IMR-90 (cell line): ENCODE measurements at regions not wholly inside any gene's neighbourhood (a gene's known extent, or its start where the extent isn't known, plus 50 kb on each side); places are given as distances from the start of the nearest gene placed in this dataset.

ENCODE experiments used
- ATAC-seq: fragments of 200-7000 bp; cut with Tn5 transposase; 2 replicates; pipeline ENCODE4 v1.9.1; 2020; ENCODE audit warnings: low read depth, mild to moderate bottlenecking, moderate library complexity
- BruUV-seq: library from RNA; stranded (reverse); fragments of 400-500 nt; replicated peaks from 2 replicates; lab custom pipeline; 2021; lab: Mats Ljungman, UMichigan
- CTCF ChIA-PET: fragments of 300-600 bp; formaldehyde crosslinking; extraction: SDS; loops from one replicate; lab custom pipeline; 2021; ENCODE audit warnings: antibody characterized with exemption; lab: Yijun Ruan, JAX
- POLR2A ChIA-PET: fragments of 300-600 bp; sonication (Branson Sonifier 250); formaldehyde crosslinking; loops from one replicate; lab custom pipeline; 2022; ENCODE audit warnings: antibody characterized with exemption; ENCODE audit not compliant: unreplicated experiment; lab: Charles Lee
- DNase-seq: peaks from one replicate; pipeline ENCODE4 v3.0.0; 2013
- H2AFZ ChIP-seq: replicated peaks from 2 replicates; pipeline ENCODE3; 2013; ENCODE audit warnings: low read length, mild to moderate bottlenecking; ENCODE audit not compliant: poor library complexity
- H2AK5ac ChIP-seq: 2 replicates; pipeline ENCODE4 v1.6.1; 2013; ENCODE audit warnings: low read depth, low read length, inconsistent platforms
- H2AK9ac ChIP-seq: replicated peaks from 2 replicates; pipeline ENCODE3; 2013; ENCODE audit warnings: mild to moderate bottlenecking, low read depth, low read length, moderate library complexity; ENCODE audit not compliant: poor library complexity
- H2BK120ac ChIP-seq: 2 replicates; pipeline ENCODE4 v1.6.1; 2013; ENCODE audit warnings: low read depth, low read length, inconsistent platforms
- H2BK15ac ChIP-seq: 3 replicates; pipeline ENCODE4 v1.6.1; 2013; ENCODE audit warnings: low read depth, low read length, inconsistent platforms
- H2BK20ac ChIP-seq: 2 replicates; pipeline ENCODE4 v1.6.1; 2013; ENCODE audit warnings: low read depth, mild to moderate bottlenecking, inconsistent platforms, low read length, moderate library complexity
- H2BK5ac ChIP-seq: 2 replicates; pipeline ENCODE4 v1.6.1; 2013; ENCODE audit warnings: mild to moderate bottlenecking, low read depth, low read length, inconsistent platforms; ENCODE audit not compliant: poor library complexity, severe bottlenecking
- H3K14ac ChIP-seq: replicated peaks from 2 replicates; pipeline ENCODE4 v1.6.1; 2013; ENCODE audit warnings: low read depth, low read length, inconsistent platforms
- H3K18ac ChIP-seq: 2 replicates; pipeline ENCODE4 v1.6.1; 2013; ENCODE audit warnings: low read depth, low read length, control low read depth
- H3K23ac ChIP-seq: 2 replicates; pipeline ENCODE4 v1.6.1; 2013; ENCODE audit warnings: low read depth, low read length, inconsistent platforms
- H3K27ac ChIP-seq: 2 replicates; pipeline ENCODE4 v1.5.1; 2013; ENCODE audit warnings: mild to moderate bottlenecking, control low read depth, low read length; ENCODE audit not compliant: insufficient read depth
- H3K27me3 ChIP-seq: 2 replicates; pipeline ENCODE4 v1.6.1; 2013; ENCODE audit warnings: low read length; ENCODE audit not compliant: control insufficient read depth, insufficient read depth
- H3K36me3 ChIP-seq: 2 replicates; pipeline ENCODE4 v1.6.1; 2013; ENCODE audit warnings: low read length, mixed read lengths; ENCODE audit not compliant: control insufficient read depth, insufficient read depth
- H3K4ac ChIP-seq: 2 replicates; pipeline ENCODE4 v1.6.1; 2013; ENCODE audit warnings: low read depth, low read length, inconsistent platforms
- H3K4me1 ChIP-seq: 2 replicates; pipeline ENCODE4 v1.6.1; 2013; ENCODE audit warnings: low read length, mixed read lengths; ENCODE audit not compliant: control insufficient read depth, insufficient read depth
- H3K4me2 ChIP-seq: 2 replicates; pipeline ENCODE4 v1.6.1; 2013; ENCODE audit warnings: low read depth, mild to moderate bottlenecking, control low read depth, low read length, moderate library complexity
- H3K4me3 ChIP-seq: 2 replicates; pipeline ENCODE4 v1.5.1; 2013; ENCODE audit warnings: low read depth, mild to moderate bottlenecking, control low read depth, low read length, moderate library complexity; ENCODE audit not compliant: insufficient read depth
- H3K56ac ChIP-seq: 2 replicates; pipeline ENCODE4 v1.6.1; 2013; ENCODE audit warnings: low read length, inconsistent platforms; ENCODE audit not compliant: insufficient read depth; ENCODE audit errors: extremely low read depth
- H3K79me1 ChIP-seq, 2 experiments: 2 replicates each; pipeline ENCODE4 v1.6.1; 2013; ENCODE audit warnings: low read length in 2 of 2, inconsistent platforms in 1 of 2, low read depth in 1 of 2
- H3K9ac ChIP-seq: 2 replicates; pipeline ENCODE4 v1.6.1; 2013; ENCODE audit warnings: low read depth, low read length, control low read depth
- H3K9me1 ChIP-seq: 2 replicates; pipeline ENCODE4 v1.6.1; 2013; ENCODE audit warnings: low read length, inconsistent platforms; ENCODE audit not compliant: insufficient read depth
- H3K9me3 ChIP-seq: 2 replicates; pipeline ENCODE4 v1.6.1; 2013; ENCODE audit warnings: low read length; ENCODE audit not compliant: control insufficient read depth, insufficient read depth
- H4K20me1 ChIP-seq: 2 replicates; pipeline ENCODE4 v1.6.1; 2013; ENCODE audit warnings: low read length, inconsistent platforms; ENCODE audit not compliant: insufficient read depth
- H4K5ac ChIP-seq: 2 replicates; pipeline ENCODE4 v1.6.1; 2013; ENCODE audit warnings: mild to moderate bottlenecking, low read depth, low read length, control low read depth
- H4K8ac ChIP-seq, 2 experiments: 2 replicates each; pipeline ENCODE4 v1.6.1; 2013; ENCODE audit warnings: low read depth in 2 of 2, low read length in 2 of 2, control low read depth in 1 of 2, inconsistent platforms in 1 of 2
- H4K91ac ChIP-seq: 2 replicates; pipeline ENCODE4 v1.6.1; 2013; ENCODE audit warnings: low read depth, low read length, inconsistent platforms; ENCODE audit not compliant: insufficient read depth
- CEBPB ChIP-seq: IDR thresholded peaks from 2 replicates; pipeline ENCODE4 v1.6.1; 2012; ENCODE audit warnings: low read depth, low read length, improper control_type of control experiment
- FOS ChIP-seq: fragments of 150-350 bp; IDR thresholded peaks from 2 replicates; pipeline ENCODE4 v1.6.1; 2016; ENCODE audit warnings: low read depth, low read length
- MAFK ChIP-seq: IDR thresholded peaks from 2 replicates; pipeline ENCODE4 v1.6.1; 2012; ENCODE audit warnings: low read depth, low read length, improper control_type of control experiment
- MAZ ChIP-seq: IDR thresholded peaks from 2 replicates; pipeline ENCODE4 v1.6.1; 2012; ENCODE audit warnings: low read depth, mild to moderate bottlenecking, low read length, improper control_type of control experiment, moderate library complexity, borderline replicate concordance
- MXI1 ChIP-seq: IDR thresholded peaks from 2 replicates; pipeline ENCODE4 v1.6.1; 2012; ENCODE audit warnings: low read depth, mild to moderate bottlenecking, low read length, moderate library complexity, borderline replicate concordance
- POLR2A ChIP-seq: IDR thresholded peaks from 2 replicates; pipeline ENCODE4 v1.6.1; 2012; ENCODE audit warnings: mild to moderate bottlenecking, low read depth, low read length
- RCOR1 ChIP-seq: IDR thresholded peaks from 2 replicates; pipeline ENCODE4 v1.6.1; 2012; ENCODE audit warnings: mild to moderate bottlenecking, low read length, improper control_type of control experiment; ENCODE audit not compliant: insufficient replicate concordance
- WGBS, 2 experiments: methylation state at CpG; one replicate each; pipeline versions ENCODE4 v1.1.5 to v1.1.7; 2013; ENCODE audit warnings: missing lambda C conversion rate in 2 of 2; ENCODE audit not compliant: insufficient read length in 1 of 2; ENCODE audit errors: extremely low coverage in 2 of 2; 5-methylcytosine and 5-hydroxymethylcytosine counted together
- dilution Hi-C: fragments of 300-500 bp; cut with HindIII; formaldehyde crosslinking; loops from one replicate; pipeline ENCODE4 v1.14.3; 2018; ENCODE audit warnings: low sequenced_read_pairs; ENCODE audit not compliant: unreplicated experiment
- in situ Hi-C: fragments of 300-500 bp; cut with MboI; formaldehyde crosslinking; loops from 3 replicates; pipeline ENCODE4 v1.14.3; 2019; ENCODE audit warnings: low sequenced_read_pairs, inconsistent platforms, mixed read lengths
- intact Hi-C: fragments of 100-400 bp; cut with micrococcal nuclease; formaldehyde crosslinking; loops from 2 replicates; pipeline ENCODE4 v1.10.0; 2022
- TF ChIP-seq, protein P1 (sequence below): fragments of 150-350 bp; IDR thresholded peaks from 2 replicates; pipeline ENCODE4 v1.6.1; 2017; ENCODE audit warnings: mild to moderate bottlenecking, antibody characterized with exemption, low read length, low read depth
- TF ChIP-seq, protein P2 (sequence below): conservative IDR thresholded peaks from 2 replicates; pipeline ENCODE4 v1.5.1; 2012; ENCODE audit warnings: mild to moderate bottlenecking, low read depth, low read length, improper control_type of control experiment

DNA sequence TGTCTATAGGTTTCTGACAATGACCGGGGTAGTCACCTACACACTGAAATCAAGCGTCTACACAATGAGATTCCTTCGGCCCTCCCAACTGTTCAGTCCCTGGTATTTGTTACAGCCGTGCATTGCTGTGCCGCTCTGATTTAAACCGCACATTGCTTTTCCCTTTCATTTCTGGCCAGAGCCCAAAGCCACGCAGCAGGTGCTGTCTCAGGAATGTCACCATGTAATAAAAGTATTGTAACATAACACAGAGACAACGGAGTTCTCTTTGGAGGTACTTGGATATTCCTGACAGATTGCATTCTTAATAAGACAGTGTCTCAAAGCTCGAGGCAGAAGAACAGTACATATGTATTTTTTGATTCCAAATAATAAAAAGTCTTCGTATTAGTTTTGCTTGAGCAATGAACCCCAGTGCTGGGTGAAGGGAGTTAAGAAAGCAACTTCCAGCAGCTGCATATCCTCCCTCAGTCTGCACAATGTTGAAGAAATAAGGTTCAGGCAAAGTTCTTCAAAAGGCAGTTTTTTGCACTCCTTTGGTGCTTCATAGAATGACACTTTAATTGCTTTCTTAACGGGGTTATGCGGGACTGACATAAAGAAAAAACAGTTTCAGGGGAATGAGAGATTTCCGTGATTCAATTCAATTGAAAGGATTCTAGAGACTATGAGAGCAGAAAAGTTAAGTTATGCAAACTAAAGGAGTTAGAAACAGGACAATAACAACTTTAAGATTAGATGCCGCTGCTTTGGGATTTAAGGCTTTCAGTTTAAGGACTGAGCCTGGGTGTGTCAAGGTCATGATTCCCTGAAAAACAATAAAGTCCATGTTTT lies 288.7 kb upstream of the FLRT2 start (continued):
- no peak for TF ChIP-seq POLR2A

DNA sequence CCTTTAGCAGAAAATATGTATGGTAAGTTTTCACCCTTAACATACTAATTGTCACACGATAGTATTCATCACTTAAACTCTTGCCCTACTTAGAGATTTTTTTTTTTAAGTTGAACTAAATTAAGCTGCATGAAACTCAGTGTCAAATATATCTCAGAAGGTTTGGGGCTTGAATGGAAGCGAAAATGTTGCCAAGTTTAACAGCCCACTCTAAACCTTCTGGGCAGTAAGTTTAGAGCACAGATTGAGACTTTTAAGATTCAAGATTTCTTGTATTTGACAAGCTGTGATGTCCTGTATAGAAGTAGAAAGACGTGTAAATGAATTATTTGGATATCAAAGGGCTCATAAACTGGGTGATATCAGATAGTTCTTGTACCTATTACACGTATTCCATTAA lies 287.3 kb upstream of the FLRT2 start:
- WGBS, 2 experiments: no CpG with 5 or more reads among the region's 4 CpGs
- H2BK20ac ChIP-seq: no peak overlapping the region
- no peak overlapping the region for H4K91ac ChIP-seq
- no peaks in the 10 kb centered on the region for H3K9me3 ChIP-seq
- no peak overlapping the region for H3K4me3 ChIP-seq
- dilution Hi-C loops: no loop called here
- H2BK15ac ChIP-seq: no peak overlapping the region
- H3K14ac ChIP-seq: no peak overlapping the region
- H3K4me2 ChIP-seq: no peak overlapping the region
- no peaks in the 10 kb centered on the region for H3K36me3 ChIP-seq
- no peak overlapping the region for H4K8ac ChIP-seq
- BruUV-seq: no TSS peak
- H2AK5ac ChIP-seq: no peak overlapping the region
- no peaks in the 10 kb centered on the region for H3K9me1 ChIP-seq
- TF ChIP-seq, protein P1, sequence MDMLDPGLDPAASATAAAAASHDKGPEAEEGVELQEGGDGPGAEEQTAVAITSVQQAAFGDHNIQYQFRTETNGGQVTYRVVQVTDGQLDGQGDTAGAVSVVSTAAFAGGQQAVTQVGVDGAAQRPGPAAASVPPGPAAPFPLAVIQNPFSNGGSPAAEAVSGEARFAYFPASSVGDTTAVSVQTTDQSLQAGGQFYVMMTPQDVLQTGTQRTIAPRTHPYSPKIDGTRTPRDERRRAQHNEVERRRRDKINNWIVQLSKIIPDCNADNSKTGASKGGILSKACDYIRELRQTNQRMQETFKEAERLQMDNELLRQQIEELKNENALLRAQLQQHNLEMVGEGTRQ: no peak
- no peak for TF ChIP-seq MAFK
- TF ChIP-seq MAZ: no peak
- TF ChIP-seq CEBPB: no peak
- no peak for TF ChIP-seq POLR2A
- TF ChIP-seq FOS: no peak
- no peak for TF ChIP-seq MXI1
- no peak for TF ChIP-seq RCOR1
- TF ChIP-seq, protein P2, sequence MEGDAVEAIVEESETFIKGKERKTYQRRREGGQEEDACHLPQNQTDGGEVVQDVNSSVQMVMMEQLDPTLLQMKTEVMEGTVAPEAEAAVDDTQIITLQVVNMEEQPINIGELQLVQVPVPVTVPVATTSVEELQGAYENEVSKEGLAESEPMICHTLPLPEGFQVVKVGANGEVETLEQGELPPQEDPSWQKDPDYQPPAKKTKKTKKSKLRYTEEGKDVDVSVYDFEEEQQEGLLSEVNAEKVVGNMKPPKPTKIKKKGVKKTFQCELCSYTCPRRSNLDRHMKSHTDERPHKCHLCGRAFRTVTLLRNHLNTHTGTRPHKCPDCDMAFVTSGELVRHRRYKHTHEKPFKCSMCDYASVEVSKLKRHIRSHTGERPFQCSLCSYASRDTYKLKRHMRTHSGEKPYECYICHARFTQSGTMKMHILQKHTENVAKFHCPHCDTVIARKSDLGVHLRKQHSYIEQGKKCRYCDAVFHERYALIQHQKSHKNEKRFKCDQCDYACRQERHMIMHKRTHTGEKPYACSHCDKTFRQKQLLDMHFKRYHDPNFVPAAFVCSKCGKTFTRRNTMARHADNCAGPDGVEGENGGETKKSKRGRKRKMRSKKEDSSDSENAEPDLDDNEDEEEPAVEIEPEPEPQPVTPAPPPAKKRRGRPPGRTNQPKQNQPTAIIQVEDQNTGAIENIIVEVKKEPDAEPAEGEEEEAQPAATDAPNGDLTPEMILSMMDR: no peak
- no peak for ATAC-seq
- intact Hi-C loops: no loop called here
- no peak overlapping the region for H3K9ac ChIP-seq
- no peaks in the 10 kb centered on the region for H3K79me1 ChIP-seq
- H3K27me3 ChIP-seq: no peaks in the 10 kb centered on the region
- ChIA-PET CTCF (no interaction called here), POLR2A (no interaction called here)
- H4K5ac ChIP-seq: no peak overlapping the region
- no peaks in the 10 kb centered on the region for H3K4me1 ChIP-seq
- H3K4ac ChIP-seq: no peak overlapping the region
- no peak overlapping the region for H3K27ac ChIP-seq
- H4K20me1 ChIP-seq: no peaks in the 10 kb centered on the region
- no peak overlapping the region for H2AFZ ChIP-seq
- no peak overlapping the region for H3K18ac ChIP-seq
- DNase-seq: no peak
- H3K23ac ChIP-seq: no peak overlapping the region
- H2BK120ac ChIP-seq: no peak overlapping the region
- H2BK5ac ChIP-seq: no peak overlapping the region
- in situ Hi-C loops: no loop called here
- H2AK9ac ChIP-seq: no peak overlapping the region
- H3K56ac ChIP-seq: no peak overlapping the region
